Fibroblast of lung (primary cell): ENCODE measurements at regions not wholly inside any gene's neighbourhood (a gene's known extent, or its start where the extent isn't known, plus 50 kb on each side); places are given as distances from the start of the nearest gene placed in this dataset.
"Not testable (repeated sequence)": the region's sequence is repeated elsewhere in the genome, so short reads cannot be mapped to it uniquely, and the experiment has no call there.

Experiments used
- DNase-seq, 2 donors: peaks; one replicate each; pipeline versions ENCODE4 v3.0.0 to v3.0.0-alpha.2; 2010; ENCODE audit warnings: low read depth in 2 of 2
- H2AFZ ChIP-seq: 2 replicates; pipeline ENCODE4 v1.5.1; 2012; ENCODE audit warnings: low read length, control low read depth, inconsistent platforms
- H3K27ac ChIP-seq: 2 replicates; pipeline ENCODE4 v1.5.1; 2011; ENCODE audit warnings: low read length, control low read depth; ENCODE audit not compliant: insufficient read depth
- H3K27me3 ChIP-seq: 2 replicates; pipeline ENCODE4 v1.5.1; 2011; ENCODE audit warnings: mild to moderate bottlenecking, low read length; ENCODE audit not compliant: control insufficient read depth, insufficient read depth
- H3K36me3 ChIP-seq: 2 replicates; pipeline ENCODE4 v1.5.1; 2011; ENCODE audit warnings: low read length; ENCODE audit not compliant: control insufficient read depth, insufficient read depth
- H3K4me1 ChIP-seq: 2 replicates; pipeline ENCODE4 v1.5.1; 2011; ENCODE audit warnings: low read length; ENCODE audit not compliant: control insufficient read depth, insufficient read depth; ENCODE audit errors: extremely low read depth
- H3K4me2 ChIP-seq: 2 replicates; pipeline ENCODE4 v1.5.1; 2011; ENCODE audit warnings: low read length, control low read depth; ENCODE audit not compliant: insufficient read depth; ENCODE audit errors: extremely low read depth
- H3K4me3 ChIP-seq, 4 experiments: fragments of 200-600 bp in 1 of 4; sonication (generic) in 1 of 4; replicated peaks in 1 of 4; 2 replicates each; pipeline ENCODE4 v1.5.1; 2011 to 2016; ENCODE audit warnings: low read length in 4 of 4, low read depth in 3 of 4, mild to moderate bottlenecking in 3 of 4, control low read depth in 2 of 4, inconsistent platforms in 1 of 4, mixed read lengths in 1 of 4; ENCODE audit not compliant: insufficient read depth in 1 of 4; ENCODE audit errors: control extremely low read depth in 1 of 4
- H3K79me2 ChIP-seq: 2 replicates; pipeline ENCODE4 v1.5.1; 2012; ENCODE audit warnings: mild to moderate bottlenecking, low read length, inconsistent platforms; ENCODE audit not compliant: control insufficient read depth, insufficient read depth
- H3K9ac ChIP-seq: 2 replicates; pipeline ENCODE4 v1.5.1; 2011; ENCODE audit warnings: mild to moderate bottlenecking, low read length, control low read depth; ENCODE audit not compliant: insufficient read depth
- H3K9me3 ChIP-seq: 2 replicates; pipeline ENCODE4 v1.5.1; 2012; ENCODE audit warnings: low read depth, low read length; ENCODE audit not compliant: control insufficient read depth, insufficient read depth
- H4K20me1 ChIP-seq: 2 replicates; pipeline ENCODE4 v1.5.1; 2011; ENCODE audit warnings: low read length; ENCODE audit not compliant: control insufficient read depth, insufficient read depth; ENCODE audit errors: extremely low read depth
- CTCF ChIP-seq, 2 donors: IDR thresholded peaks in 1 of 2; conservative IDR thresholded peaks in 1 of 2; 1 replicate in 1 of 2; 2 replicates in 1 of 2; pipeline ENCODE4 v1.5.1; 2011 to 2012; ENCODE audit warnings: low read length in 2 of 2, control low read depth in 1 of 2, inconsistent platforms in 1 of 2, low read depth in 1 of 2, mild to moderate bottlenecking in 1 of 2
- EZH2 ChIP-seq: IDR thresholded peaks from 2 replicates; pipeline ENCODE4 v1.5.1; 2012; ENCODE audit warnings: low read length, control low read depth, mild to moderate bottlenecking; ENCODE audit errors: missing control alignments

GRCh38 chr4:57973819-57974218, 863.6 kb upstream of the IGFBP7 start:
- no peaks in the 10 kb centered on the region for H4K20me1 ChIP-seq
- H3K4me2 ChIP-seq = no peak overlapping the region
- H2AFZ ChIP-seq = no peak overlapping the region
- no peak for DNase-seq
- no peak overlapping the region for H3K9ac ChIP-seq
- no peak overlapping the region for H3K27ac ChIP-seq
- H3K9me3 ChIP-seq = no peaks in the 10 kb centered on the region
- no peak for TF ChIP-seq CTCF (conservative IDR thresholded peaks at IDR 0.05 in 1 of 2, IDR thresholded peaks at IDR 0.05 in 1 of 2; ENCODE audit: low read depth in 1 of 2, low read length in 2 of 2)
- no peak for TF ChIP-seq EZH2
- no peaks in the 10 kb centered on the region for H3K36me3 ChIP-seq
- H3K4me3 ChIP-seq = no peak overlapping the region
- H3K4me1 ChIP-seq = no peaks in the 10 kb centered on the region
- H3K79me2 ChIP-seq = no peaks in the 10 kb centered on the region
- H3K27me3 ChIP-seq = no peaks in the 10 kb centered on the region

GRCh38 chr4:57971261-57971660, 861.1 kb upstream of the IGFBP7 start:
- Histone ChIP-seq H3K27me3 (no peaks in the 10 kb centered on the region), H3K36me3 (no peaks in the 10 kb centered on the region), H3K27ac (no peak overlapping the region), H2AFZ (no peak overlapping the region), H3K9ac (no peak overlapping the region), H4K20me1 (no peaks in the 10 kb centered on the region), H3K4me1 (no peaks in the 10 kb centered on the region), H3K4me2 (no peak overlapping the region), H3K79me2 (no peaks in the 10 kb centered on the region), H3K4me3 (no peak overlapping the region), H3K9me3 (no peaks in the 10 kb centered on the region)
- DNase-seq = no peak
- TF ChIP-seq CTCF (conservative IDR thresholded peaks at IDR 0.05 in 1 of 2, IDR thresholded peaks at IDR 0.05 in 1 of 2; ENCODE audit: low read depth in 1 of 2, low read length in 2 of 2) (no peak), EZH2 (no peak)

GRCh38 chr4:57966987-57967760, 857.0 kb upstream of the IGFBP7 start:
- Histone ChIP-seq H3K4me3 (no peak overlapping the region), H3K36me3 (no peaks in the 10 kb centered on the region), H3K4me2 (no peak overlapping the region), H3K9me3 (no peaks in the 10 kb centered on the region), H3K79me2 (no peaks in the 10 kb centered on the region), H3K4me1 (no peaks in the 10 kb centered on the region), H2AFZ (no peak overlapping the region), H3K9ac (no peak overlapping the region), H4K20me1 (no peaks in the 10 kb centered on the region), H3K27ac (no peak overlapping the region), H3K27me3 (no peaks in the 10 kb centered on the region)
- TF ChIP-seq CTCF (conservative IDR thresholded peaks at IDR 0.05 in 1 of 2, IDR thresholded peaks at IDR 0.05 in 1 of 2; ENCODE audit: low read depth in 1 of 2, low read length in 2 of 2) (no peak), EZH2 (no peak)
- no peak for DNase-seq

GRCh38 chr4:57965431-57965830, 855.2 kb upstream of the IGFBP7 start:
- H2AFZ ChIP-seq, H3K9me3 ChIP-seq, H3K4me1 ChIP-seq, H3K4me2 ChIP-seq, H4K20me1 ChIP-seq, H3K27ac ChIP-seq, H3K36me3 ChIP-seq, H3K4me3 ChIP-seq, H3K27me3 ChIP-seq, DNase-seq, H3K79me2 ChIP-seq, H3K9ac ChIP-seq: not testable (repeated sequence)
